Hepatic stellate cell (primary cell): ENCODE measurements at regions not wholly inside any gene's neighbourhood (a gene's known extent, or its start where the extent isn't known, plus 50 kb on each side); places are given as distances from the start of the nearest gene placed in this dataset.
A peak's percentile ranks its signal among the peaks of the same experiment; 100 is the strongest.
"Not testable (repeated sequence)": the region's sequence is repeated elsewhere in the genome, so short reads cannot be mapped to it uniquely, and the experiment has no call there.

Source experiments
- DNase-seq: peaks from one replicate; pipeline ENCODE4 v3.0.0; 2011; ENCODE audit warnings: low spot score

GRCh38 chr14:55898938-55899337 is 219.3 kb upstream of the PELI2 start:
- DNase-seq: no peak

DNA sequence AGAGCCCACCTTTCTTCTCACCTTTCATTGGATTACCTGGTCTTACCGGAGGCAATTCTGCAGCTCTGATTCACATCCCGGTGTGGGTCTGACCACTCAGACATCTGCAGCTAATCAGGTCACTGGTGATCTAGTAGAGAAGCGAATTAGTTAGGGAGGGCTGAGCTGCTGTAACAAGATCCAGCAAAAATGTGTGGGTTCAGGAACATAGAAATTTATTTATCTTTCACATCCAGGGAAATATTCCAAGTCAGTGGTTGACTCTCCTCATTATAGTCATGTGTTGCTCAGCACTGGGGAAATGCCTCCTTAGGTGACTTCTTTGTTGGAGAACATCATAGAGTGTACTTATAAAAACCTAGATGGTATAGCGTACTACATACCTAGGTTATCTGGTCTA is 218.7 kb upstream of the PELI2 start:
- DNase-seq: no peak

GRCh38 chr14:55900749-55901148 is 217.5 kb upstream of the PELI2 start:
- no peak for DNase-seq

DNA sequence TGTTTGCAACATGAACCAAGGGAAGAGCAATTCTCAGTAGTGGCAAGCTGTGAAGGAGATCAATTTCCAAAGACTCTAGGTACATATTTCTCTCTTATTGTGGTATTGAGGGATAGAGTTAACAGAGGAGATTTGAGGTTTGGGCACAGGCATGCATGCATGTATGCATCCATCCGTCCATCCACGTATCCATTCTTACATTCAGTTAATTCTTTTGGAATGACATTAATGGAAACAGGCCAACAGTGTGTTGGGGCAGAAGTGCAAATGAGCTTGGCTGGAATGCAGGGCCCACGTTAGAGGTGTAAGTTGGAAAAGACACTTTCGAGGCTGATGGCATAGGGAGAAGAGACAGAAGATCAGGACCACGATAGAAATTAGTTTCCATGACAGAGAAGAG is 216.9 kb upstream of the PELI2 start:
- no peak for DNase-seq

GRCh38 chr14:55902241-55902640 is 216.0 kb upstream of the PELI2 start:
- no peak for DNase-seq

- DNase-seq: no peak
Measured at GRCh38 chr14:55904086-55904485, 214.1 kb upstream of the PELI2 start.

- no peak for DNase-seq
Measured at GRCh38 chr14:55908106-55908505, 210.1 kb upstream of the PELI2 start.

- no peak for DNase-seq
Measured at GRCh38 chr14:55909879-55910278, 208.3 kb upstream of the PELI2 start.

DNA sequence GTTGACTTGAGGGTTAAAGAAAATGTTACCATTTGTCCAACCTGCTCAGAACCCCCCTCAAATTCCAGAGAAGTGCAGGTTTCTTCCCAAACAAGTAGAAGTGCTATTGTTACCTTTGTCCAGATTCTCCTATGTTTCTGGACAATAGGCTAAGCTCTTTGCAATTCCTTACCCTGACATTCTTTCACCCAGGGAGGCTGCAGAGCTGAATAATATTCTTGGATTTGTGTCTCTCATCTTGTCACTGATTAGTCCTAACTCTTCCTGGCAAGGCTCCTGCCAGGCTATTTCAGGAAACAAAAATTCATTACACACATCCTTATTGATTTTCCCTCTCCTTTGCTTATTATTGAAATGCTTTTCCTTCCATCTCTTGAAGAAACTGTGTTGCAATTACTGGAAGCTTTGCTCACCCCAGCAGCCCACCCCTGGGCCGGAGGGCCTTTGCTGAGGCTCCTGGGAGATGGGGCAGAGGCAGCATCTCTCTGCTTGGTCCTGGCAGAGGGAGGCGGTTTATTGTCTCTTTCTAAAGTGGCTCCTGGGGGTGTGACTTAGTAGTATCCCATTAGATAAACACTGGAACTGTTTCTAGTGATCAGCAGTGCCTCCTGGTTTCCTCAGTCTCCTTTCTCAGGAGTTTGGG is 207.5 kb upstream of the PELI2 start:
- no peak for DNase-seq

- DNase-seq: no peak
Measured at GRCh38 chr14:55911776-55912175, 206.4 kb upstream of the PELI2 start.

- DNase-seq: no peak
Measured at GRCh38 chr14:55912344-55912743, 205.9 kb upstream of the PELI2 start.

GRCh38 chr14:55913324-55914025 is 204.7 kb upstream of the PELI2 start:
- peak; percentile 38 for DNase-seq

GRCh38 chr14:55914771-55915170 is 203.4 kb upstream of the PELI2 start:
- DNase-seq: no peak

DNA sequence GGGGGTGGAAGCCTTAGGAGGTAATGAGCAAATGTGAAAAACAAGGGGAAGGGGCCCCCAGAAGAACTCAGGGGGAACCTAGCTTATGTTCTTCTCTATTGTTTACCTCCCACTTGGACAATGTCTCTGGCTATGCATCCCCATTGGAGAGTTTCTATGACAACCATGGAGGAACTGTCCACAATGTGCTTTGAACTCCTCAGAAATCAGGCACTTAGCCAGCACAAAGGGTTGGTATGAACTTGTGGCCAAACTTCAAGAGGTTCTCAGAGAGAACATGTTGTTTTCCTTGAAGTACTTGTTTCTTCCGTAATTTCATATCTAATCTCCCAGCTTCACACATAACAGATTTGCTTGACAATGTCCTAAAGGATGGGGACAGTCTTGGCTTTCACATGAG is 202.8 kb upstream of the PELI2 start:
- no peak for DNase-seq

- DNase-seq: not testable (repeated sequence)
Measured at GRCh38 chr14:55919800-55920199, 198.4 kb upstream of the PELI2 start.

GRCh38 chr14:55921511-55921910 is 196.7 kb upstream of the PELI2 start:
- DNase-seq: no peak

GRCh38 chr14:55926007-55926406 is 192.2 kb upstream of the PELI2 start:
- DNase-seq: no peak

DNA sequence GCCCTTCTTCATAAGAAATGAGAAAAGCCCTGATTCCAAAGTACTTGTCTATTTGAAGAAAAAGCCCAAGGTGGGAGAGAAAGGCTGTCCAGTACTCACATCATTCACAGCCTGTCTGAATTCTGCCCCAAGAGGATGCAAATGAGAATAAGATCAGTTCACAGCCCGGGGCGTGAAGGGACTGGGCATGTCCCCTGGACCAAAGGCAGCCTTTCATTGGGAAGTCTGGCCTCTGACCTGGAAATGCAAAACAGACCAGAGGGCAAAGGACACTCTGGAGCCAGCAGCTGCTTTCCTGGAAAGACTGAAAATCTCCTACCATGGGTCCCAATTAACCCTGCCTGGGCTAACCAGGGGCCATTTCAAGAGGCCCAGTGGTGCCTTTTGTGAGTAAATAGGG is 191.2 kb upstream of the PELI2 start:
- no peak for DNase-seq

- no peak for DNase-seq
Measured at GRCh38 chr14:55928276-55928675, 189.9 kb upstream of the PELI2 start.

DNA sequence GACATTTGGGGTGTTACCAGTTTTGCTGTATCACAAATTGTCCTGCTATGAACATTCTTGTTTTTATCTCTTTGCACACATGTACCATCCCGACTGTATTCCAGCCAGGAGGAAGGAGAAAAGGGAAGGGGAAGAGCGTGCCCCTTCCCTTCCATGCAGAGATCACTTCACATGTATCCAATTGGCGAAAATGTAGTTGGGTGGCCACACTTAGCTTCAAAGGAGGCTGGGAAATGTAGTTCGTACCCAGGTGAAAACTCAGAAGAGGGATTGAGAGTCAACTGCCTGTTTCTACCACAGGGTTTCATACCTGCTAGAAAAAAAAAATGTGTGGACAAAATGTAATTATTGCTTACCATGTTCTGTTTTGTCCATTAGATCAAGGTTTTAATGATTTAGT is 189.1 kb upstream of the PELI2 start:
- no peak for DNase-seq

GRCh38 chr14:55930016-55930784 is 188.0 kb upstream of the PELI2 start:
- DNase-seq: no peak

DNA sequence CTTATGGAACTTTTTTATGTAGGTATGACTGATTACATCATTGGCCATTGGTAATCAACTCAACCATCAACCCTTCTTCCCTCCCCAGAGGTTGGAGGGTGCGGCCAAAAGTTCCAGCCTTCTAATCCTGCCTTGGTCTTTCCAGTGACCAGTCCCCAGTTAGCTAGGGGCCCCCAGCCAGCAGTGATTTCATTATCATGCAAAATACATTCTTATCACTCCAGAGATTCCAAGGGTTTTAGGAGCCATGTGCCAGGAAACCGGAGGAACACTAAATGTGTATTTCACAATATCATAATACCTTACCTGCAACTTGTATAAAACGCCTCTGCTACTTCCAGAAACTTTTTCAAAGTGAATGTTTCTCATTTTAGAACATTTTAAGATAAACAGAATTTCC is 181.5 kb upstream of the PELI2 start:
- no peak for DNase-seq

DNA sequence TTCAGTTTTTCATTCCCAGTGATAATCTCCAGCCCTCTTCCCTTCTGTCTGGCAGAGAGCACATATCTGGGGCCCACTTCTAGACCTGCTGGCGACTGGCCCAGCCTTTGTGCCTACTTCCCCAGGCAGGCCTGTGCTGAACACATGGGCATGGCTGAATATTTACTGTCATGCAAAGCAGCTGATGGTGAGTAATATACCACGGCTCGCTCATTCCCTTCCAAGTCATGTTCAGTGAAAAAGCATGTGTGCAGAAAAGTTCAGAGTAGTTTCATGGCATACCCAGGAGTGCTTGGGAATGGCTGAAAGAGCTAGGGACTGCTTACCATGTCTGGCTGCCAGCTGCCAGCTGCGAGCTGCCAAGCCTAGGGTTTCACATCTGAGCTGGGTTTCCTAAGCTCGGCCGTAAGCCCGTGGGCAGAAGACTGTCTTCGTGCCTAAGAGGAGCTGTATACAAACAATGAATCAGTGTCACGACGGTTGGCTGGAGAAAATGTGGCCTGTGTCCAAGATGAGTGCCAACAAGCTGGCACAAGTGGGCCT is 179.9 kb upstream of the PELI2 start:
- no peak for DNase-seq
